ENCODE measurements at regions not wholly inside any gene's neighbourhood (a gene's known extent, or its start where the extent isn't known, plus 50 kb on each side); places are given as distances from the start of the nearest gene placed in this dataset.
"Not testable (repeated sequence)": the region's sequence is repeated elsewhere in the genome, so short reads cannot be mapped to it uniquely, and the experiment has no call there.

GRCh38 chr15:20785151-20785936 is 80.8 kb downstream of the POTEB2 start:
- H3K4me1 Mint-ChIP-seq; H3K4me3 Mint-ChIP-seq; H3K36me3 Mint-ChIP-seq; H3K27me3 Mint-ChIP-seq; DNase-seq (ENCODE audit: low spot score in 2 of 2); H3K9me3 Mint-ChIP-seq; ATAC-seq (ENCODE audit: low read depth); H3K27ac Mint-ChIP-seq: not testable (repeated sequence)

GRCh38 chr15:20783598-20784184 is 82.4 kb downstream of the POTEB2 start:
- not testable (repeated sequence) for H3K9me3 Mint-ChIP-seq; DNase-seq (ENCODE audit: low spot score in 2 of 2); ATAC-seq (ENCODE audit: low read depth); H3K27ac Mint-ChIP-seq; H3K4me3 Mint-ChIP-seq; H3K4me1 Mint-ChIP-seq; H3K27me3 Mint-ChIP-seq; H3K36me3 Mint-ChIP-seq

GRCh38 chr15:20775412-20775811 is 90.7 kb downstream of the POTEB2 start:
- not testable (repeated sequence) for ATAC-seq (ENCODE audit: low read depth); H3K27ac Mint-ChIP-seq; DNase-seq (ENCODE audit: low spot score in 2 of 2)

GRCh38 chr15:20767943-20768342 is 98.2 kb downstream of the POTEB2 start:
- not testable (repeated sequence) for H3K27me3 Mint-ChIP-seq; H3K9me3 Mint-ChIP-seq; H3K4me3 Mint-ChIP-seq; H3K36me3 Mint-ChIP-seq; H3K27ac Mint-ChIP-seq; DNase-seq (ENCODE audit: low spot score in 2 of 2); H3K4me1 Mint-ChIP-seq; ATAC-seq (ENCODE audit: low read depth)

More at GRCh38 chr15:20775412-20775811, 90.7 kb downstream of the POTEB2 start:
- not testable (repeated sequence) for H3K9me3 Mint-ChIP-seq, H3K36me3 Mint-ChIP-seq, H3K4me3 Mint-ChIP-seq, H3K4me1 Mint-ChIP-seq, H3K27me3 Mint-ChIP-seq

GRCh38 chr15:20762422-20762821 is 103.7 kb downstream of the POTEB2 start:
- not testable (repeated sequence) for H3K9me3 Mint-ChIP-seq; DNase-seq (ENCODE audit: low spot score in 2 of 2); H3K4me1 Mint-ChIP-seq; ATAC-seq (ENCODE audit: low read depth); H3K36me3 Mint-ChIP-seq; H3K27ac Mint-ChIP-seq; H3K4me3 Mint-ChIP-seq; H3K27me3 Mint-ChIP-seq

GRCh38 chr15:20756440-20756839 is 109.7 kb downstream of the POTEB2 start:
- not testable (repeated sequence) for H3K4me1 Mint-ChIP-seq; DNase-seq (ENCODE audit: low spot score in 2 of 2); H3K27ac Mint-ChIP-seq; H3K4me3 Mint-ChIP-seq; H3K27me3 Mint-ChIP-seq; H3K36me3 Mint-ChIP-seq; ATAC-seq (ENCODE audit: low read depth); H3K9me3 Mint-ChIP-seq

- H3K4me3 Mint-ChIP-seq; ATAC-seq (ENCODE audit: low read depth); H3K36me3 Mint-ChIP-seq; H3K27me3 Mint-ChIP-seq; H3K9me3 Mint-ChIP-seq; H3K27ac Mint-ChIP-seq; H3K4me1 Mint-ChIP-seq: not testable (repeated sequence)
- DNase-seq (ENCODE audit: low spot score in 2 of 2): peak in 1 of 2 donors; percentile 10
Observed at GRCh38 chr15:20755665-20756398, 110.3 kb downstream of the POTEB2 start.

- ATAC-seq (ENCODE audit: low read depth); H3K27ac Mint-ChIP-seq: not testable (repeated sequence)
Observed at GRCh38 chr15:20733493-20733892, 132.6 kb downstream of the POTEB2 start.

More at GRCh38 chr15:20733493-20733892, 132.6 kb downstream of the POTEB2 start:
- not testable (repeated sequence) for DNase-seq (ENCODE audit: low spot score in 2 of 2); H3K4me3 Mint-ChIP-seq; H3K27me3 Mint-ChIP-seq; H3K4me1 Mint-ChIP-seq; H3K36me3 Mint-ChIP-seq; H3K9me3 Mint-ChIP-seq
